ENCODE measurements at regions not wholly inside any gene's neighbourhood (a gene's known extent, or its start where the extent isn't known, plus 50 kb on each side); places are given as distances from the start of the nearest gene placed in this dataset.

- no peak overlapping the region for H2AFZ ChIP-seq (ENCODE audit: low read depth, low read length)
- no peaks in the 10 kb centered on the region for H3K36me3 ChIP-seq (ENCODE audit: control insufficient read depth, insufficient read depth, low read length)
- ATAC-seq = no peak
- in situ Hi-C loops (cut with MboI) (no loop called here), intact Hi-C loops (cut with micrococcal nuclease) (no loop called here)
- WGBS (ENCODE audit: insufficient coverage, low coverage, missing lambda C conversion rate) = 0% methylated on average over 7 of the region's 21 CpGs
- H3K4me2 ChIP-seq (ENCODE audit: insufficient read depth, low read length) = no peak overlapping the region
- FAIRE-seq = no peak
- no peak overlapping the region for H3K4me3 ChIP-seq
- H3K27ac ChIP-seq (ENCODE audit: extremely low read depth, low read depth, low read length) = no peak overlapping the region
- H3K79me2 ChIP-seq (ENCODE audit: control insufficient read depth, insufficient read depth, low read length) = no peaks in the 10 kb centered on the region
- CTCF ChIA-PET (ENCODE audit: low intra/inter-chr PET ratio) = no interaction called here
- POLR2A ChIA-PET = no interaction called here
- no TSS peak for BruUV-seq (replicated peaks)
- TF ChIP-seq KDM4B (IDR thresholded peaks at IDR 0.05; ENCODE audit: borderline replicate concordance in 2 of 2, low read depth in 1 of 2) (no peak), HES1 (IDR thresholded peaks at IDR 0.05; ENCODE audit: low read depth) (no peak), BRF1 (IDR thresholded peaks at IDR 0.05; ENCODE audit: borderline replicate concordance, extremely low read depth, insufficient read length) (no peak)
- no peaks in the 10 kb centered on the region for H3K9me3 ChIP-seq (replicated peaks; ENCODE audit: control insufficient read depth, insufficient read depth, low read depth, low read length)
- H3K9me1 ChIP-seq (ENCODE audit: control insufficient read depth, insufficient read depth, low read length) = no peaks in the 10 kb centered on the region
- no peak for DNase-seq (ENCODE audit: extremely low read depth in 1 of 4, low spot score in 3 of 4)
- no peaks in the 10 kb centered on the region for H4K20me1 ChIP-seq (replicated peaks; ENCODE audit: control insufficient read depth, insufficient read depth, low read length)
- H3K9ac ChIP-seq (ENCODE audit: insufficient read depth in 1 of 2, low read depth in 2 of 2, low read length in 2 of 2) = no peak overlapping the region
- peaks cover 0 to 57% of the 10 kb centered on the region in 2 experiments; a peak in 3 of 5 replicates for H3K27me3 ChIP-seq (ENCODE audit: control insufficient read depth in 2 of 2, insufficient read depth in 2 of 2, low read length in 2 of 2)
- peaks cover 0 to 3% of the 10 kb centered on the region in 2 experiments; a peak in 1 of 5 replicates for H3K4me1 ChIP-seq (replicated peaks in 1 of 2; ENCODE audit: control insufficient read depth in 2 of 2, insufficient read depth in 2 of 2, low read length in 2 of 2)
Observed at GRCh38 chr2:239464166-239465016, 63.6 kb upstream of the HDAC4 start.
